PFSK-1 (cell line): ENCODE measurements at regions not wholly inside any gene's neighbourhood (a gene's known extent, or its start where the extent isn't known, plus 50 kb on each side); places are given as distances from the start of the nearest gene placed in this dataset.

ENCODE experiments used
- FOXP2 ChIP-seq: optimal IDR thresholded peaks from 2 replicates; pipeline ENCODE3; 2011; ENCODE audit warnings: borderline replicate concordance, control low read depth, inconsistent platforms; ENCODE audit not compliant: insufficient read depth; ENCODE audit errors: extremely low read length, extremely low read depth
- POLR2AphosphoS5 ChIP-seq: IDR thresholded peaks from 2 replicates; pipeline ENCODE4 v1.6.1; 2012; ENCODE audit warnings: low read depth, mild to moderate bottlenecking, control low read depth, low read length, moderate library complexity
- SIN3A ChIP-seq: IDR thresholded peaks from 2 replicates; pipeline ENCODE4 v1.6.1; 2012; ENCODE audit warnings: mild to moderate bottlenecking, low read length, moderate library complexity, borderline replicate concordance; ENCODE audit not compliant: insufficient read depth
- TAF1 ChIP-seq: IDR thresholded peaks from 2 replicates; pipeline ENCODE4 v1.6.1; 2012; ENCODE audit warnings: low read length, control low read depth, borderline replicate concordance; ENCODE audit not compliant: insufficient read depth
- TF ChIP-seq, protein P1 (sequence below), 2 experiments: IDR thresholded peaks; 2 replicates each; pipeline versions ENCODE4 v1.6.1 to v1.8.0; 2011 to 2012; ENCODE audit warnings: low read depth in 2 of 2, low read length in 2 of 2, control low read depth in 1 of 2, inconsistent platforms in 1 of 2, mild to moderate bottlenecking in 1 of 2, moderate library complexity in 1 of 2; ENCODE audit not compliant: insufficient read depth in 1 of 2

- no peak for TF ChIP-seq FOXP2
- TF ChIP-seq SIN3A = no peak
- TF ChIP-seq TAF1 = no peak
- TF ChIP-seq POLR2AphosphoS5 = no peak
- TF ChIP-seq, protein P1, sequence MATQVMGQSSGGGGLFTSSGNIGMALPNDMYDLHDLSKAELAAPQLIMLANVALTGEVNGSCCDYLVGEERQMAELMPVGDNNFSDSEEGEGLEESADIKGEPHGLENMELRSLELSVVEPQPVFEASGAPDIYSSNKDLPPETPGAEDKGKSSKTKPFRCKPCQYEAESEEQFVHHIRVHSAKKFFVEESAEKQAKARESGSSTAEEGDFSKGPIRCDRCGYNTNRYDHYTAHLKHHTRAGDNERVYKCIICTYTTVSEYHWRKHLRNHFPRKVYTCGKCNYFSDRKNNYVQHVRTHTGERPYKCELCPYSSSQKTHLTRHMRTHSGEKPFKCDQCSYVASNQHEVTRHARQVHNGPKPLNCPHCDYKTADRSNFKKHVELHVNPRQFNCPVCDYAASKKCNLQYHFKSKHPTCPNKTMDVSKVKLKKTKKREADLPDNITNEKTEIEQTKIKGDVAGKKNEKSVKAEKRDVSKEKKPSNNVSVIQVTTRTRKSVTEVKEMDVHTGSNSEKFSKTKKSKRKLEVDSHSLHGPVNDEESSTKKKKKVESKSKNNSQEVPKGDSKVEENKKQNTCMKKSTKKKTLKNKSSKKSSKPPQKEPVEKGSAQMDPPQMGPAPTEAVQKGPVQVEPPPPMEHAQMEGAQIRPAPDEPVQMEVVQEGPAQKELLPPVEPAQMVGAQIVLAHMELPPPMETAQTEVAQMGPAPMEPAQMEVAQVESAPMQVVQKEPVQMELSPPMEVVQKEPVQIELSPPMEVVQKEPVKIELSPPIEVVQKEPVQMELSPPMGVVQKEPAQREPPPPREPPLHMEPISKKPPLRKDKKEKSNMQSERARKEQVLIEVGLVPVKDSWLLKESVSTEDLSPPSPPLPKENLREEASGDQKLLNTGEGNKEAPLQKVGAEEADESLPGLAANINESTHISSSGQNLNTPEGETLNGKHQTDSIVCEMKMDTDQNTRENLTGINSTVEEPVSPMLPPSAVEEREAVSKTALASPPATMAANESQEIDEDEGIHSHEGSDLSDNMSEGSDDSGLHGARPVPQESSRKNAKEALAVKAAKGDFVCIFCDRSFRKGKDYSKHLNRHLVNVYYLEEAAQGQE (IDR thresholded peaks at IDR 0.05; ENCODE audit: insufficient read depth in 1 of 2, low read depth in 2 of 2, low read length in 2 of 2) = no peak
Observed at GRCh38 chr1:222138095-222138494, 396.2 kb upstream of the DUSP10 start.

GRCh38 chr1:222136869-222137268, 395.0 kb upstream of the DUSP10 start:
- TF ChIP-seq TAF1 = no peak
- no peak for TF ChIP-seq SIN3A
- TF ChIP-seq POLR2AphosphoS5 = no peak
- TF ChIP-seq, protein P1 (IDR thresholded peaks at IDR 0.05; ENCODE audit: insufficient read depth in 1 of 2, low read depth in 2 of 2, low read length in 2 of 2) = no peak
- TF ChIP-seq FOXP2 = no peak

- TF ChIP-seq TAF1 = no peak
- no peak for TF ChIP-seq POLR2AphosphoS5
- TF ChIP-seq, protein P1 (IDR thresholded peaks at IDR 0.05; ENCODE audit: insufficient read depth in 1 of 2, low read depth in 2 of 2, low read length in 2 of 2) = no peak
- TF ChIP-seq SIN3A = no peak
- no peak for TF ChIP-seq FOXP2
Observed at GRCh38 chr1:222129041-222129440, 387.2 kb upstream of the DUSP10 start.

DNA sequence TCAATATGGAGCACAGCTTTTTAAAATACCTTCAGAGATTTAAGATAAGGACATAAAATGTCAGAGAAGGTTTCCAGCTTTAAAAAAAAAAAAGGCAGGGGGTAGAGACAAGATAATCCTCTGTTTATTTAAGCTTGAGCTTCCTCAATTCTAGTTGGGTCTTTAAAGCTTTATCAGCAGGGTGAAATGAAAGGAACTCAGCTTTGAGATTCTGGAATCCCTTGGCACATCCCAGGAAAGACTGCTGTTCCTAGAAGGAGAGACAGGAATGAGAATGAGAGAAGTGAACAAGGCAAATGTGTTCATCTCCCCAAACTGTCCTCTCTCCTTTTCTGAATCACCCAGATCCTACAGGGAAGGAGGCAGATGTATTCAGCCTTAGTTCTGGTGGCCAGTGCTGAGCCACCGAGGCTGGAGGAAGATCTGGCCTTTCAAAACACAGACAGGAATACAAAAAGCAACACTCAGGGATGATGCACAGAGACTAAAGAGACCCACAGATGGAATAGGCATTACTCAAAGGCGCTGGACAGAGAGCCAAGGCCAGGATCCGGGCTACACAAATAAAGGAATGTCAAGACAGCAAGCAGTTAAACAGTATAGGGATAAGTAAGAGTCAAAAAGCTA, 385.8 kb upstream of the DUSP10 start:
- no peak for TF ChIP-seq FOXP2
- no peak for TF ChIP-seq SIN3A
- no peak for TF ChIP-seq TAF1
- TF ChIP-seq POLR2AphosphoS5 = no peak
- TF ChIP-seq, protein P1 (IDR thresholded peaks at IDR 0.05; ENCODE audit: insufficient read depth in 1 of 2, low read depth in 2 of 2, low read length in 2 of 2) = no peak

DNA sequence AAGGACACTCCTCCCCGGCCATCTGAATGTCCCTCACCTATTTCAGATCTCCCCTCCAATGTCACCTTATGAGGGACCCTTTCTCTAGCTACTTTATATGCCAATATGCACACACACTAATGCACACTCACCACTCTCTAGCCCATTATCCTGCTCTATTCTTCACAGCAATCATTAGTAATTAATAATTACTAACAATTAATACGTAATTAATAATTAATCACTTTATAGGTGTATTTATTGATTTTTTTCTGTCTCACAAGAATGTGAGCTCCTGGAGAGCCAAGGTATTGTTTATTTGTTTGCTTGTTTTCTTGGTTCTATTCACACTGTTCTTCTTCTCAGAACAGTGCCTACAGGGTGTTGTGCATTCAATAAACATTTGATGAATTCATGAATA, 385.2 kb upstream of the DUSP10 start:
- TF ChIP-seq FOXP2 (no peak), TAF1 (no peak), POLR2AphosphoS5 (no peak), SIN3A (no peak)
- TF ChIP-seq, protein P1 (IDR thresholded peaks at IDR 0.05; ENCODE audit: insufficient read depth in 1 of 2, low read depth in 2 of 2, low read length in 2 of 2) = no peak
